GM23338 (cell line): ENCODE measurements at regions not wholly inside any gene's neighbourhood (a gene's known extent, or its start where the extent isn't known, plus 50 kb on each side); places are given as distances from the start of the nearest gene placed in this dataset.

ENCODE experiments used
- ATAC-seq: fragments of 200-7000 bp; cut with Tn5 transposase; 3 replicates; pipeline ENCODE4 v1.9.1; 2020
- DNase-seq: peaks from one replicate; pipeline ENCODE4 v3.0.0-alpha.2; 2015; ENCODE audit warnings: low spot score
- H2AFZ ChIP-seq: fragments of 200-600 bp; sonication (generic); 2 replicates; pipeline ENCODE4 v1.8.0; 2016; ENCODE audit warnings: antibody characterized with exemption, mild to moderate bottlenecking, moderate library complexity
- H3F3A ChIP-seq: fragments of 200-600 bp; sonication (generic); replicated peaks from 2 replicates; pipeline ENCODE4 v1.8.0; 2017; ENCODE audit warnings: antibody characterized with exemption, mixed run types, low read depth
- H3K27ac ChIP-seq: fragments of 200-600 bp; sonication (generic); 2 replicates; pipeline ENCODE4 v1.6.1; 2016; ENCODE audit warnings: low read depth
- H3K27me3 ChIP-seq: fragments of 200-600 bp; sonication (generic); 2 replicates; pipeline ENCODE4 v1.8.0; 2016; ENCODE audit warnings: mild to moderate bottlenecking, mixed run types, moderate library complexity; ENCODE audit not compliant: insufficient read depth
- H3K36me3 ChIP-seq: fragments of 200-600 bp; sonication (generic); 2 replicates; pipeline ENCODE4 v1.8.0; 2016; ENCODE audit warnings: mild to moderate bottlenecking; ENCODE audit not compliant: insufficient read depth
- H3K4me1 ChIP-seq: fragments of 200-600 bp; sonication (generic); 2 replicates; pipeline ENCODE4 v1.8.0; 2016; ENCODE audit warnings: mild to moderate bottlenecking, moderate library complexity; ENCODE audit not compliant: insufficient read depth
- H3K4me2 ChIP-seq: fragments of 200-600 bp; sonication (generic); 2 replicates; pipeline ENCODE4 v1.7.1; 2017; ENCODE audit warnings: mixed run types
- H3K4me3 ChIP-seq: fragments of 200-600 bp; sonication (generic); 2 replicates; pipeline ENCODE4 v1.6.1; 2016; ENCODE audit warnings: mixed run types
- H3K79me2 ChIP-seq: fragments of 200-600 bp; sonication (generic); replicated peaks from 2 replicates; pipeline ENCODE4 v1.8.0; 2017; ENCODE audit warnings: mild to moderate bottlenecking; ENCODE audit not compliant: insufficient read depth
- H3K9me2 ChIP-seq: fragments of 200-600 bp; sonication (generic); 2 replicates; pipeline ENCODE4 v1.8.0; 2017; ENCODE audit not compliant: insufficient read depth
- H4K20me1 ChIP-seq: fragments of 200-600 bp; sonication (generic); replicated peaks from 2 replicates; pipeline ENCODE4 v1.8.0; 2017; ENCODE audit warnings: mild to moderate bottlenecking; ENCODE audit not compliant: insufficient read depth
- H3K27ac Mint-ChIP-seq: 2 replicates; pipeline ENCODE4 v1.8.0; 2020; ENCODE audit warnings: inconsistent platforms, mild to moderate bottlenecking, moderate library complexity, mixed read lengths
- H3K27me3 Mint-ChIP-seq: 3 replicates; pipeline ENCODE4 v1.8.0; 2022; ENCODE audit warnings: low read depth, mild to moderate bottlenecking, moderate library complexity, mixed read lengths, inconsistent platforms; ENCODE audit not compliant: insufficient read depth, poor library complexity
- H3K36me3 Mint-ChIP-seq: 3 replicates; pipeline ENCODE4 v1.8.0; 2021; ENCODE audit warnings: low read depth, mild to moderate bottlenecking, inconsistent platforms, moderate library complexity, mixed read lengths
- H3K4me1 Mint-ChIP-seq: 3 replicates; pipeline ENCODE4 v1.8.0; 2020; ENCODE audit warnings: mild to moderate bottlenecking, inconsistent platforms, mixed read lengths
- H3K4me3 Mint-ChIP-seq: 3 replicates; pipeline ENCODE4 v1.8.0; 2021; ENCODE audit warnings: moderate library complexity, mild to moderate bottlenecking, inconsistent platforms, mixed read lengths
- H3K9me3 Mint-ChIP-seq: 3 replicates; pipeline ENCODE4 v1.8.0; 2020; ENCODE audit warnings: moderate library complexity, mild to moderate bottlenecking, inconsistent platforms, mixed read lengths
- CREB1 ChIP-seq: fragments of 250-450 bp; sonication (Bioruptor Pico); IDR thresholded peaks from 2 replicates; pipeline ENCODE4 v1.5.0; 2020; ENCODE audit warnings: low read depth, mild to moderate bottlenecking, moderate library complexity
- EZH2 ChIP-seq: fragments of 200-600 bp; sonication (generic); IDR thresholded peaks from one replicate; pipeline ENCODE4 v1.8.0; 2017; ENCODE audit warnings: antibody characterized with exemption, mild to moderate bottlenecking, low read depth; ENCODE audit not compliant: unreplicated experiment
- EZH2phosphoT487 ChIP-seq: fragments of 200-600 bp; sonication (generic); IDR thresholded peaks from one replicate; pipeline ENCODE4 v1.8.1; 2018; ENCODE audit warnings: antibody characterized with exemption; ENCODE audit not compliant: unreplicated experiment
- JUNB ChIP-seq: IDR thresholded peaks from one replicate; pipeline ENCODE4 v1.6.1; 2016; ENCODE audit warnings: antibody characterized with exemption; ENCODE audit not compliant: unreplicated experiment
- NANOG ChIP-seq: IDR thresholded peaks from 2 replicates; pipeline ENCODE4 v1.6.1; 2016; ENCODE audit warnings: antibody characterized with exemption, borderline replicate concordance
- POLR2AphosphoS5 ChIP-seq: IDR thresholded peaks from 2 replicates; pipeline ENCODE4 v1.6.1; 2016; ENCODE audit warnings: antibody characterized with exemption, low read depth
- STAT1 ChIP-seq: IDR thresholded peaks from one replicate; pipeline ENCODE4 v1.6.1; 2016; ENCODE audit warnings: antibody characterized with exemption; ENCODE audit not compliant: unreplicated experiment
- ZNF114 ChIP-seq: fragments of 250-450 bp; sonication (Bioruptor Pico); IDR thresholded peaks from 2 replicates; pipeline ENCODE4 v1.5.0; 2020; ENCODE audit warnings: mild to moderate bottlenecking, moderate library complexity
- ZNF331 ChIP-seq: fragments of 250-450 bp; sonication (Bioruptor Pico); IDR thresholded peaks from 2 replicates; pipeline ENCODE4 v1.5.0; 2020; ENCODE audit warnings: low read depth, mild to moderate bottlenecking, moderate library complexity
- TF ChIP-seq, protein P1 (sequence below): IDR thresholded peaks from 2 replicates; pipeline ENCODE4 v1.6.1; 2016; ENCODE audit warnings: antibody characterized with exemption
- TF ChIP-seq, protein P2 (sequence below): IDR thresholded peaks from one replicate; pipeline ENCODE4 v1.6.1; 2018; ENCODE audit warnings: antibody characterized with exemption; ENCODE audit not compliant: unreplicated experiment
- TF ChIP-seq, protein P3 (sequence below): fragments of 250-450 bp; sonication (Bioruptor Pico); IDR thresholded peaks from 2 replicates; pipeline ENCODE4 v1.5.0; 2020; ENCODE audit warnings: mild to moderate bottlenecking, moderate library complexity
- TF ChIP-seq, protein P4 (sequence below), 2 experiments: fragments of 200-600 bp in 1 of 2; sonication (generic) in 1 of 2; conservative IDR thresholded peaks; 2 replicates each; pipeline versions ENCODE4 v1.5.1 to v1.6.1; 2016 to 2017; ENCODE audit warnings: antibody characterized with exemption in 2 of 2, low read depth in 2 of 2, mild to moderate bottlenecking in 2 of 2, moderate library complexity in 1 of 2

DNA sequence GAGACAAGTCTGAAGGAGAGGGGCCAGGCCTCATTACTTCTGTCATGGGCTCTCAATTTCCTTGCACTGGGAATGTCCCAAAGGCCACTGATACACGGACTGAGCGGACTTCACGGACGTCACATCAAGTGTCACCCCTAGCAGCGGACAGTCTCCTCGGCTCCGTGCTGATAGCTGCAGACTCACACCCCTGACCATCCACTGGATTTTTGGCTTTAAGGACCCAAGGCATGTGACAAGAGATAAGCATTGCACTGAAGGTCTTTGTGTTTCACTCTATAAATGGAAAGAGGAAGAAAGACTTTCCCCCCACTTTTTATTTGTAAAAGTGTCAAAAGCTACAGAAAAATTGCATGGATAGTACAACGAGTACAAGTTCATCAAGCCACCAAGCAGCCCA lies 200.4 kb upstream of the FGGY start (continued):
- no peak for TF ChIP-seq ZNF331

DNA sequence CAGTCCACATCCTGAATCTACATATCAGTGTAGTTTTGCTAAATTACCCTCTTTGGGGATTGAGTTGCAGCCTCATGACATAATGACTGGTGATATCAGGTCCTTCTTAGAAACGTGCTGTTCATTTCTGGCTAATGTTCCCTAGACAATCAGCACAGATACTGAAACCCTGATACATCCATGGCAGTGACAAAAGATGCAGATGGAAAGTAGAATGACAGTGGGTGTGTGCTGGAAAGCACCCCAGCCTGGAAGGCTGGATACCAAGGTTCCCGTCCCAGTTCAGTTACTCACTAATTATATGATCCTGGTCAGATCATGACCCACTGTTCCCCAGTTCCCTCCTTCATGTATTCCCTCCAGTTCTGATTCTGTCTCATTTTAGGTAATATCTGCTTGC lies 198.2 kb upstream of the FGGY start:
- H3K36me3 ChIP-seq = no peaks in the 10 kb centered on the region
- H3K4me1 ChIP-seq = no peaks in the 10 kb centered on the region
- H2AFZ ChIP-seq = no peak overlapping the region; the same call in 1 of the 2 replicates

More for the DNA sequence above, 198.2 kb upstream of the FGGY start:
- Histone ChIP-seq H3F3A (no peaks in the 10 kb centered on the region), H3K79me2 (no peaks in the 10 kb centered on the region), H3K4me2 (no peak overlapping the region), H3K27ac (no peak overlapping the region), H3K4me3 (no peak overlapping the region), H3K27me3 (no peaks in the 10 kb centered on the region), H3K9me2 (peaks cover 2% of the 10 kb centered on the region; the same call in 1 of the 2 replicates), H4K20me1 (no peaks in the 10 kb centered on the region)
- Mint-ChIP-seq H3K27ac (no peak overlapping the region), H3K27me3 (peaks cover 4% of the 10 kb centered on the region), H3K4me3 (no peak overlapping the region), H3K9me3 (peaks cover 4% of the 10 kb centered on the region; the same call in 1 of the 3 replicates), H3K4me1 (no peaks in the 10 kb centered on the region), H3K36me3 (peaks cover 4% of the 10 kb centered on the region)
- no peak for DNase-seq
- TF ChIP-seq CREB1 (no peak), STAT1 (no peak), POLR2AphosphoS5 (no peak), EZH2phosphoT487 (no peak), ZNF114 (CRISPR knock-in tag) (no peak), JUNB (no peak), NANOG (no peak), ZNF331 (no peak), EZH2 (no peak)
- TF ChIP-seq, protein P1, sequence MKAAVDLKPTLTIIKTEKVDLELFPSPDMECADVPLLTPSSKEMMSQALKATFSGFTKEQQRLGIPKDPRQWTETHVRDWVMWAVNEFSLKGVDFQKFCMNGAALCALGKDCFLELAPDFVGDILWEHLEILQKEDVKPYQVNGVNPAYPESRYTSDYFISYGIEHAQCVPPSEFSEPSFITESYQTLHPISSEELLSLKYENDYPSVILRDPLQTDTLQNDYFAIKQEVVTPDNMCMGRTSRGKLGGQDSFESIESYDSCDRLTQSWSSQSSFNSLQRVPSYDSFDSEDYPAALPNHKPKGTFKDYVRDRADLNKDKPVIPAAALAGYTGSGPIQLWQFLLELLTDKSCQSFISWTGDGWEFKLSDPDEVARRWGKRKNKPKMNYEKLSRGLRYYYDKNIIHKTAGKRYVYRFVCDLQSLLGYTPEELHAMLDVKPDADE = no peak
- TF ChIP-seq, protein P2, sequence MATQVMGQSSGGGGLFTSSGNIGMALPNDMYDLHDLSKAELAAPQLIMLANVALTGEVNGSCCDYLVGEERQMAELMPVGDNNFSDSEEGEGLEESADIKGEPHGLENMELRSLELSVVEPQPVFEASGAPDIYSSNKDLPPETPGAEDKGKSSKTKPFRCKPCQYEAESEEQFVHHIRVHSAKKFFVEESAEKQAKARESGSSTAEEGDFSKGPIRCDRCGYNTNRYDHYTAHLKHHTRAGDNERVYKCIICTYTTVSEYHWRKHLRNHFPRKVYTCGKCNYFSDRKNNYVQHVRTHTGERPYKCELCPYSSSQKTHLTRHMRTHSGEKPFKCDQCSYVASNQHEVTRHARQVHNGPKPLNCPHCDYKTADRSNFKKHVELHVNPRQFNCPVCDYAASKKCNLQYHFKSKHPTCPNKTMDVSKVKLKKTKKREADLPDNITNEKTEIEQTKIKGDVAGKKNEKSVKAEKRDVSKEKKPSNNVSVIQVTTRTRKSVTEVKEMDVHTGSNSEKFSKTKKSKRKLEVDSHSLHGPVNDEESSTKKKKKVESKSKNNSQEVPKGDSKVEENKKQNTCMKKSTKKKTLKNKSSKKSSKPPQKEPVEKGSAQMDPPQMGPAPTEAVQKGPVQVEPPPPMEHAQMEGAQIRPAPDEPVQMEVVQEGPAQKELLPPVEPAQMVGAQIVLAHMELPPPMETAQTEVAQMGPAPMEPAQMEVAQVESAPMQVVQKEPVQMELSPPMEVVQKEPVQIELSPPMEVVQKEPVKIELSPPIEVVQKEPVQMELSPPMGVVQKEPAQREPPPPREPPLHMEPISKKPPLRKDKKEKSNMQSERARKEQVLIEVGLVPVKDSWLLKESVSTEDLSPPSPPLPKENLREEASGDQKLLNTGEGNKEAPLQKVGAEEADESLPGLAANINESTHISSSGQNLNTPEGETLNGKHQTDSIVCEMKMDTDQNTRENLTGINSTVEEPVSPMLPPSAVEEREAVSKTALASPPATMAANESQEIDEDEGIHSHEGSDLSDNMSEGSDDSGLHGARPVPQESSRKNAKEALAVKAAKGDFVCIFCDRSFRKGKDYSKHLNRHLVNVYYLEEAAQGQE = no peak
- TF ChIP-seq, protein P3, sequence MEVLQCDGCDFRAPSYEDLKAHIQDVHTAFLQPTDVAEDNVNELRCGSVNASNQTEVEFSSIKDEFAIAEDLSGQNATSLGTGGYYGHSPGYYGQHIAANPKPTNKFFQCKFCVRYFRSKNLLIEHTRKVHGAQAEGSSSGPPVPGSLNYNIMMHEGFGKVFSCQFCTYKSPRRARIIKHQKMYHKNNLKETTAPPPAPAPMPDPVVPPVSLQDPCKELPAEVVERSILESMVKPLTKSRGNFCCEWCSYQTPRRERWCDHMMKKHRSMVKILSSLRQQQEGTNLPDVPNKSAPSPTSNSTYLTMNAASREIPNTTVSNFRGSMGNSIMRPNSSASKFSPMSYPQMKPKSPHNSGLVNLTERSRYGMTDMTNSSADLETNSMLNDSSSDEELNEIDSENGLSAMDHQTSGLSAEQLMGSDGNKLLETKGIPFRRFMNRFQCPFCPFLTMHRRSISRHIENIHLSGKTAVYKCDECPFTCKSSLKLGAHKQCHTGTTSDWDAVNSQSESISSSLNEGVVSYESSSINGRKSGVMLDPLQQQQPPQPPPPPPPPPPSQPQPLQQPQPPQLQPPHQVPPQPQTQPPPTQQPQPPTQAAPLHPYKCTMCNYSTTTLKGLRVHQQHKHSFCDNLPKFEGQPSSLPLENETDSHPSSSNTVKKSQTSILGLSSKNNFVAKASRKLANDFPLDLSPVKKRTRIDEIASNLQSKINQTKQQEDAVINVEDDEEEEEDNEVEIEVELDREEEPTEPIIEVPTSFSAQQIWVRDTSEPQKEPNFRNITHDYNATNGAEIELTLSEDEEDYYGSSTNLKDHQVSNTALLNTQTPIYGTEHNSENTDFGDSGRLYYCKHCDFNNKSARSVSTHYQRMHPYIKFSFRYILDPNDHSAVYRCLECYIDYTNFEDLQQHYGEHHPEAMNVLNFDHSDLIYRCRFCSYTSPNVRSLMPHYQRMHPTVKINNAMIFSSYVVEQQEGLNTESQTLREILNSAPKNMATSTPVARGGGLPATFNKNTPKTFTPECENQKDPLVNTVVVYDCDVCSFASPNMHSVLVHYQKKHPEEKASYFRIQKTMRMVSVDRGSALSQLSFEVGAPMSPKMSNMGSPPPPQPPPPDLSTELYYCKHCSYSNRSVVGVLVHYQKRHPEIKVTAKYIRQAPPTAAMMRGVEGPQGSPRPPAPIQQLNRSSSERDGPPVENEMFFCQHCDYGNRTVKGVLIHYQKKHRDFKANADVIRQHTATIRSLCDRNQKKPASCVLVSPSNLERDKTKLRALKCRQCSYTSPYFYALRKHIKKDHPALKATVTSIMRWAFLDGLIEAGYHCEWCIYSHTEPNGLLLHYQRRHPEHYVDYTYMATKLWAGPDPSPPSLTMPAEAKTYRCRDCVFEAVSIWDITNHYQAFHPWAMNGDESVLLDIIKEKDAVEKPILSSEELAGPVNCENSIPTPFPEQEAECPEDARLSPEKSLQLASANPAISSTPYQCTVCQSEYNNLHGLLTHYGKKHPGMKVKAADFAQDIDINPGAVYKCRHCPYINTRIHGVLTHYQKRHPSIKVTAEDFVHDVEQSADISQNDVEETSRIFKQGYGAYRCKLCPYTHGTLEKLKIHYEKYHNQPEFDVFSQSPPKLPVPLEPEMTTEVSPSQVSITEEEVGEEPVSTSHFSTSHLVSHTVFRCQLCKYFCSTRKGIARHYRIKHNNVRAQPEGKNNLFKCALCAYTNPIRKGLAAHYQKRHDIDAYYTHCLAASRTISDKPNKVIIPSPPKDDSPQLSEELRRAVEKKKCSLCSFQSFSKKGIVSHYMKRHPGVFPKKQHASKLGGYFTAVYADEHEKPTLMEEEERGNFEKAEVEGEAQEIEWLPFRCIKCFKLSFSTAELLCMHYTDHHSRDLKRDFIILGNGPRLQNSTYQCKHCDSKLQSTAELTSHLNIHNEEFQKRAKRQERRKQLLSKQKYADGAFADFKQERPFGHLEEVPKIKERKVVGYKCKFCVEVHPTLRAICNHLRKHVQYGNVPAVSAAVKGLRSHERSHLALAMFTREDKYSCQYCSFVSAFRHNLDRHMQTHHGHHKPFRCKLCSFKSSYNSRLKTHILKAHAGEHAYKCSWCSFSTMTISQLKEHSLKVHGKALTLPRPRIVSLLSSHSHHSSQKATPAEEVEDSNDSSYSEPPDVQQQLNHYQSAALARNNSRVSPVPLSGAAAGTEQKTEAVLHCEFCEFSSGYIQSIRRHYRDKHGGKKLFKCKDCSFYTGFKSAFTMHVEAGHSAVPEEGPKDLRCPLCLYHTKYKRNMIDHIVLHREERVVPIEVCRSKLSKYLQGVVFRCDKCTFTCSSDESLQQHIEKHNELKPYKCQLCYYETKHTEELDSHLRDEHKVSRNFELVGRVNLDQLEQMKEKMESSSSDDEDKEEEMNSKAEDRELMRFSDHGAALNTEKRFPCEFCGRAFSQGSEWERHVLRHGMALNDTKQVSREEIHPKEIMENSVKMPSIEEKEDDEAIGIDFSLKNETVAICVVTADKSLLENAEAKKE (CRISPR knock-in tag) = no peak
- TF ChIP-seq, protein P4, sequence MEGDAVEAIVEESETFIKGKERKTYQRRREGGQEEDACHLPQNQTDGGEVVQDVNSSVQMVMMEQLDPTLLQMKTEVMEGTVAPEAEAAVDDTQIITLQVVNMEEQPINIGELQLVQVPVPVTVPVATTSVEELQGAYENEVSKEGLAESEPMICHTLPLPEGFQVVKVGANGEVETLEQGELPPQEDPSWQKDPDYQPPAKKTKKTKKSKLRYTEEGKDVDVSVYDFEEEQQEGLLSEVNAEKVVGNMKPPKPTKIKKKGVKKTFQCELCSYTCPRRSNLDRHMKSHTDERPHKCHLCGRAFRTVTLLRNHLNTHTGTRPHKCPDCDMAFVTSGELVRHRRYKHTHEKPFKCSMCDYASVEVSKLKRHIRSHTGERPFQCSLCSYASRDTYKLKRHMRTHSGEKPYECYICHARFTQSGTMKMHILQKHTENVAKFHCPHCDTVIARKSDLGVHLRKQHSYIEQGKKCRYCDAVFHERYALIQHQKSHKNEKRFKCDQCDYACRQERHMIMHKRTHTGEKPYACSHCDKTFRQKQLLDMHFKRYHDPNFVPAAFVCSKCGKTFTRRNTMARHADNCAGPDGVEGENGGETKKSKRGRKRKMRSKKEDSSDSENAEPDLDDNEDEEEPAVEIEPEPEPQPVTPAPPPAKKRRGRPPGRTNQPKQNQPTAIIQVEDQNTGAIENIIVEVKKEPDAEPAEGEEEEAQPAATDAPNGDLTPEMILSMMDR (conservative IDR thresholded peaks at IDR 0.05; ENCODE audit: low read depth in 2 of 2) = no peak
- ATAC-seq = no peak
